SK-MEL-5 (cell line): ENCODE measurements at regions not wholly inside any gene's neighbourhood (a gene's known extent, or its start where the extent isn't known, plus 50 kb on each side); places are given as distances from the start of the nearest gene placed in this dataset.

ENCODE experiments used
- DNase-seq: peaks from one replicate; pipeline ENCODE4 v3.0.0-alpha.2; 2016; ENCODE audit warnings: low read depth, low spot score
- in situ Hi-C: cut with HindIII; loops from 2 replicates; pipeline ENCODE4 v1.10.0; 2016; ENCODE audit warnings: low sequenced_read_pairs, high pct_unique_total_duplicates, low pct_unique_long_range_greater_than_20kb

- in situ Hi-C loops, result no loop called here
- no peak for DNase-seq
These were observed 1954.1 kb upstream of the CELF4 start for GRCh38 chr18:39519741-39520140.

GRCh38 chr18:39515299-39515698 lies 1949.7 kb upstream of the CELF4 start:
- DNase-seq, result no peak
- in situ Hi-C loops, result no loop called here

GRCh38 chr18:39513186-39513585 lies 1947.6 kb upstream of the CELF4 start:
- in situ Hi-C loops, result no loop called here
- no peak for DNase-seq

GRCh38 chr18:39506581-39507330 lies 1941.2 kb upstream of the CELF4 start:
- no peak for DNase-seq
- in situ Hi-C loops, result no loop called here

- in situ Hi-C loops, result no loop called here
- no peak for DNase-seq
These were observed 1934.7 kb upstream of the CELF4 start for GRCh38 chr18:39500306-39500705.

- in situ Hi-C loops, result no loop called here
- DNase-seq, result no peak
These were observed 1932.2 kb upstream of the CELF4 start for GRCh38 chr18:39497821-39498220.

GRCh38 chr18:39496986-39497385 lies 1931.4 kb upstream of the CELF4 start:
- no peak for DNase-seq
- in situ Hi-C loops, result no loop called here

- in situ Hi-C loops, result no loop called here
These were observed 1928.8 kb upstream of the CELF4 start for GRCh38 chr18:39494211-39494896.

GRCh38 chr18:39491408-39491807 lies 1925.8 kb upstream of the CELF4 start:
- no peak for DNase-seq
- in situ Hi-C loops, result no loop called here

More at GRCh38 chr18:39494211-39494896, 1928.8 kb upstream of the CELF4 start:
- DNase-seq, result no peak

GRCh38 chr18:39489431-39489830 lies 1923.8 kb upstream of the CELF4 start:
- in situ Hi-C loops, result no loop called here
- DNase-seq, result no peak

- DNase-seq, result no peak
- in situ Hi-C loops, result no loop called here
These were observed 1922.3 kb upstream of the CELF4 start for GRCh38 chr18:39487932-39488331.

- DNase-seq, result peak; percentile 15
- in situ Hi-C loops, result no loop called here
These were observed 1920.7 kb upstream of the CELF4 start for GRCh38 chr18:39486268-39486667.

- no peak for DNase-seq
- in situ Hi-C loops, result no loop called here
These were observed 1920.1 kb upstream of the CELF4 start for GRCh38 chr18:39485696-39486095.

- in situ Hi-C loops, result no loop called here
- DNase-seq, result no peak
These were observed 1915.7 kb upstream of the CELF4 start for GRCh38 chr18:39481281-39481680.

- DNase-seq, result no peak
- in situ Hi-C loops, result no loop called here
These were observed 1915.0 kb upstream of the CELF4 start for GRCh38 chr18:39480494-39481195.

- DNase-seq, result no peak
- in situ Hi-C loops, result no loop called here
These were observed 1898.4 kb upstream of the CELF4 start for GRCh38 chr18:39464006-39464405.

- no peak for DNase-seq
- in situ Hi-C loops, result no loop called here
These were observed 1896.8 kb upstream of the CELF4 start for GRCh38 chr18:39462436-39462835.

- no peak for DNase-seq
- in situ Hi-C loops, result no loop called here
These were observed 1894.5 kb upstream of the CELF4 start for GRCh38 chr18:39460136-39460535.

GRCh38 chr18:39455285-39455684 lies 1889.7 kb upstream of the CELF4 start:
- DNase-seq, result peak; percentile 38

More at GRCh38 chr18:39455285-39455684, 1889.7 kb upstream of the CELF4 start:
- in situ Hi-C loops, result no loop called here
